Neutrophil (primary cell): ENCODE measurements at regions not wholly inside any gene's neighbourhood (a gene's known extent, or its start where the extent isn't known, plus 50 kb on each side); places are given as distances from the start of the nearest gene placed in this dataset.

Source experiments
- H3K27ac ChIP-seq: fragments of 200-600 bp; sonication (generic); 2 replicates; pipeline ENCODE4 v1.5.1; 2016; ENCODE audit warnings: mild to moderate bottlenecking, moderate library complexity
- H3K27me3 ChIP-seq: fragments of 200-600 bp; sonication (generic); 2 replicates; pipeline ENCODE4 v1.6.0; 2016; ENCODE audit warnings: mild to moderate bottlenecking
- H3K36me3 ChIP-seq: fragments of 200-600 bp; sonication (generic); 2 replicates; pipeline ENCODE4 v1.5.1; 2017
- H3K4me1 ChIP-seq, 2 experiments: fragments of 200-600 bp in 1 of 2; sonication (generic) in 1 of 2; 1 replicate in 1 of 2; 2 replicates in 1 of 2; pipeline versions ENCODE4 v1.5.1 to v1.6.1; 2013 to 2016; ENCODE audit warnings: low read depth in 1 of 2, low read length in 1 of 2, mild to moderate bottlenecking in 1 of 2, moderate library complexity in 1 of 2; ENCODE audit not compliant: control insufficient read depth in 1 of 2, insufficient read depth in 1 of 2
- H3K4me3 ChIP-seq, 2 experiments: fragments of 200-600 bp in 1 of 2; sonication (generic) in 1 of 2; 1 replicate in 1 of 2; 2 replicates in 1 of 2; pipeline ENCODE4 v1.5.1; 2013 to 2016; ENCODE audit warnings: low read depth in 1 of 2, low read length in 1 of 2, mild to moderate bottlenecking in 1 of 2, moderate library complexity in 1 of 2
- H3K9me3 ChIP-seq: fragments of 200-600 bp; sonication (generic); 2 replicates; pipeline ENCODE4 v1.5.1; 2016
- TF ChIP-seq, protein P1 (sequence below): fragments of 200-600 bp; sonication (generic); IDR thresholded peaks from 2 replicates; pipeline ENCODE4 v1.5.1; 2016; ENCODE audit warnings: antibody characterized with exemption

- Histone ChIP-seq H3K36me3 (no peaks in the 10 kb centered on the region), H3K4me3 (no peak overlapping the region), H3K9me3 (no peaks in the 10 kb centered on the region), H3K27ac (no peak overlapping the region), H3K4me1 (peaks cover 21 to 27% of the 10 kb centered on the region in 2 experiments), H3K27me3 (no peaks in the 10 kb centered on the region)
- TF ChIP-seq, protein P1, sequence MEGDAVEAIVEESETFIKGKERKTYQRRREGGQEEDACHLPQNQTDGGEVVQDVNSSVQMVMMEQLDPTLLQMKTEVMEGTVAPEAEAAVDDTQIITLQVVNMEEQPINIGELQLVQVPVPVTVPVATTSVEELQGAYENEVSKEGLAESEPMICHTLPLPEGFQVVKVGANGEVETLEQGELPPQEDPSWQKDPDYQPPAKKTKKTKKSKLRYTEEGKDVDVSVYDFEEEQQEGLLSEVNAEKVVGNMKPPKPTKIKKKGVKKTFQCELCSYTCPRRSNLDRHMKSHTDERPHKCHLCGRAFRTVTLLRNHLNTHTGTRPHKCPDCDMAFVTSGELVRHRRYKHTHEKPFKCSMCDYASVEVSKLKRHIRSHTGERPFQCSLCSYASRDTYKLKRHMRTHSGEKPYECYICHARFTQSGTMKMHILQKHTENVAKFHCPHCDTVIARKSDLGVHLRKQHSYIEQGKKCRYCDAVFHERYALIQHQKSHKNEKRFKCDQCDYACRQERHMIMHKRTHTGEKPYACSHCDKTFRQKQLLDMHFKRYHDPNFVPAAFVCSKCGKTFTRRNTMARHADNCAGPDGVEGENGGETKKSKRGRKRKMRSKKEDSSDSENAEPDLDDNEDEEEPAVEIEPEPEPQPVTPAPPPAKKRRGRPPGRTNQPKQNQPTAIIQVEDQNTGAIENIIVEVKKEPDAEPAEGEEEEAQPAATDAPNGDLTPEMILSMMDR, result no peak
Measured at GRCh38 chr9:81108391-81108790, 581.0 kb downstream of the TLE1 start.

- H3K27me3 ChIP-seq, result no peaks in the 10 kb centered on the region
- no peaks in the 10 kb centered on the region for H3K36me3 ChIP-seq
- H3K4me3 ChIP-seq, result no peak overlapping the region
- TF ChIP-seq, protein P1, result no peak
- H3K4me1 ChIP-seq, result peaks cover 11 to 17% of the 10 kb centered on the region in 2 experiments
- H3K9me3 ChIP-seq, result no peaks in the 10 kb centered on the region
- no peak overlapping the region for H3K27ac ChIP-seq
Measured at GRCh38 chr9:81103597-81104471, 585.5 kb downstream of the TLE1 start.

DNA sequence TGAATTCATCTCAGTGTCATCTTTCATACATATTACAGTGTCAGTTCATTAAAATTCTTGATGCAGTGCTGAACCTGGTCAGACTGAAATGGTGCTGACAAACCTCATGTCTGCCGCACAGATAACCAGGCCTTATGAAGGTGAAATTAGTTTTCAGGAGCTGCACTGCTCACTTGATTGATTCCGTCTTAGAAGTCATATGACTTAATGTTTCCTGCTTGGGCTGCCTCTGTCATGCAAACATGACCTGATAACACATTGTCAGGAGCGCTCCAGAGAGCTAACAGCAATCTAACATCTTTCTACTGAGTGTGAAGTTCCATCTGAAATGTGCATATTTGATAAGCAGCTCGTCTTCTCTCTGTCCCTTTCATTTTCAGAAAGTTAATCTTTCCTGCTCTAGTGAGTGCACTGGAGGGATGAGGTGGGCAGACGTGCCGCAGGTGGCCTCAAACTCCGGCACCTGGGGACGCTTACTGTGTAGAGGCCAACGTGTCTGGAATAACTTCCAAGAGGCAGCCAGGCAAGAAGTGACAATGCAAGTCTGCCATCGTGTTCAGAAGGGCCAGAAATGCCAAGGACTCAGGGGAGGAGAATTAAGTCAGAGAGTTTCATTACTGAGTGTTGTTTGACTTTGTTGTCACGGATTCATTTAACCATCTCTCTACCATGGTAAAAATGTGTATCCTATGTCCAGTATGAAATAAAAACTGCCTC, 592.1 kb downstream of the TLE1 start:
- TF ChIP-seq, protein P1, result no peak
- H3K4me3 ChIP-seq, result no peak overlapping the region
- H3K27me3 ChIP-seq, result no peaks in the 10 kb centered on the region
- no peak overlapping the region for H3K27ac ChIP-seq
- no peaks in the 10 kb centered on the region for H3K36me3 ChIP-seq
- H3K9me3 ChIP-seq, result no peaks in the 10 kb centered on the region
- H3K4me1 ChIP-seq, result no peaks in the 10 kb centered on the region

DNA sequence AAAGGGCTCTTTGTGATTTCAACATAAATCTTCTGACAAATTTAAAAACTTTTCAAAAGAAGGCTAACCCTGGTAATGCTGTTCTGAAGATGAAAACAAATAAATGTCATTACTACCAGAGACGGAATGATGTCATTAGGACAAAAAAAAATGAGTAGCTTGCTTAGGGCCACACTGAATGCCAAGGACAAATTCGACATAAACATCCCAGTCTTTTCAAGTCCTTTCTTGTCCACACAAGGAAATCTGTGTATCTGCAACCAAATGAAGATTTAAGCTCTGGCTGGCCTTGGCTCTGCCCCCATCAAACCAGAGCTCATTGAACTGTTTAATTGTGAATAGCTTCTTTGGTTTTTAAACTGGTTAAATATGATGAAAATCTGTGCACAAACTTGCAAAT, 592.7 kb downstream of the TLE1 start:
- Histone ChIP-seq H3K9me3 (no peaks in the 10 kb centered on the region), H3K36me3 (no peaks in the 10 kb centered on the region), H3K4me3 (no peak overlapping the region), H3K4me1 (no peaks in the 10 kb centered on the region), H3K27me3 (no peaks in the 10 kb centered on the region), H3K27ac (no peak overlapping the region)
- TF ChIP-seq, protein P1, result no peak

DNA sequence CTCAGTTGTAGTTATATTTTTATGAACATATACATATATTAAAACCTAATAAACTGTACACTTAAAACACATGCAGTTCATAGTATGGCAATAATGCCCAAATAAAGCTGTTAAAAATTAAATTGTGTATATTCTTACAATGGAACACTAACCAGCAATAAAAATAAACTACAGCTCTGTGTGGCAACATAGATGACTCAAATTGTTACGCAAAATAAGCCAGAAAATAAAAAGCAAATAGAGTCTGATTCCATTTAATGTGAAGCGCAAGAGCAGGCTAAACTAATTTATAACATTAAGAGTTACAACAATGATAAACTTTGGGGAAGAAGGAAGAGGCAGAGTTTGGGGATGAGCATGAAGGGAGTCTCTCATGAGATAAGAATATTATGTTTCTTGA, 597.3 kb downstream of the TLE1 start:
- Histone ChIP-seq H3K4me3 (no peak overlapping the region), H3K27me3 (no peaks in the 10 kb centered on the region), H3K36me3 (no peaks in the 10 kb centered on the region), H3K4me1 (no peaks in the 10 kb centered on the region), H3K9me3 (no peaks in the 10 kb centered on the region), H3K27ac (no peak overlapping the region)
- TF ChIP-seq, protein P1, result no peak
